H1 (cell line): ENCODE measurements at regions not wholly inside any gene's neighbourhood (a gene's known extent, or its start where the extent isn't known, plus 50 kb on each side); places are given as distances from the start of the nearest gene placed in this dataset.

Experiments
- CTCF ChIA-PET: fragments of 300-600 bp; sonication (Branson Sonifier 250); formaldehyde crosslinking; loops from one replicate; lab custom pipeline; 2021; ENCODE audit not compliant: partially characterized antibody; lab: Charles Lee
- POLR2A ChIA-PET: fragments of 300-600 bp; sonication (Branson Sonifier 250); formaldehyde crosslinking; loops from one replicate; lab custom pipeline; 2021; ENCODE audit warnings: inconsistent platforms; ENCODE audit not compliant: partially characterized antibody; lab: Charles Lee
- DNase-seq, 2 experiments: peaks; one replicate each; pipeline versions ENCODE4 v3.0.0 to v3.0.0-alpha.2; 2010 to 2022; ENCODE audit warnings: low spot score in 2 of 2, low read depth in 1 of 2, mixed read lengths in 1 of 2
- FAIRE-seq: peaks from 2 replicates; lab custom pipeline; 2011; peaks lifted over from hg19 to GRCh38; lab: Jason Lieb, UNC
- H2AFZ ChIP-seq: 2 replicates; pipeline ENCODE4 v1.8.1; 2012; ENCODE audit warnings: low read length, inconsistent platforms
- H2AK5ac ChIP-seq: 2 replicates; pipeline ENCODE4 v1.6.1; 2013; ENCODE audit warnings: low read depth, low read length
- H2BK120ac ChIP-seq: replicated peaks from 2 replicates; pipeline ENCODE3; 2013; ENCODE audit warnings: low read depth, low read length, inconsistent platforms
- H2BK12ac ChIP-seq: 2 replicates; pipeline ENCODE4 v1.6.1; 2013; ENCODE audit warnings: low read depth, low read length
- H2BK15ac ChIP-seq: 2 replicates; pipeline ENCODE4 v1.6.1; 2013; ENCODE audit warnings: low read length
- H2BK20ac ChIP-seq: 2 replicates; pipeline ENCODE4 v1.6.1; 2013; ENCODE audit warnings: low read length
- H2BK5ac ChIP-seq: 2 replicates; pipeline ENCODE4 v1.6.1; 2013; ENCODE audit warnings: low read depth, low read length
- H3K14ac ChIP-seq: 2 replicates; pipeline ENCODE4 v1.6.1; 2013; ENCODE audit warnings: inconsistent platforms; ENCODE audit not compliant: insufficient read length
- H3K18ac ChIP-seq: 2 replicates; pipeline ENCODE4 v1.6.1; 2013; ENCODE audit warnings: low read length; ENCODE audit errors: extremely low read depth
- H3K23ac ChIP-seq: 2 replicates; pipeline ENCODE4 v1.6.1; 2013; ENCODE audit warnings: inconsistent platforms; ENCODE audit not compliant: insufficient read length
- H3K23me2 ChIP-seq: 2 replicates; pipeline ENCODE4 v1.6.1; 2013; ENCODE audit warnings: low read depth, low read length
- H3K27ac ChIP-seq: 2 replicates; pipeline ENCODE4 v1.6.1; 2011; ENCODE audit warnings: low read depth, low read length, inconsistent platforms
- H3K27me3 ChIP-seq, 4 experiments: replicated peaks in 1 of 4; 1 replicate in 1 of 4; 2 replicates in 3 of 4; pipeline versions ENCODE4 v1.6.1 to v1.8.1; 2011 to 2013; ENCODE audit warnings: low read length in 3 of 4, mild to moderate bottlenecking in 3 of 4, inconsistent platforms in 2 of 4, mixed read lengths in 2 of 4, moderate library complexity in 1 of 4; ENCODE audit not compliant: control insufficient read depth in 3 of 4, insufficient read depth in 3 of 4; ENCODE audit errors: extremely low read depth in 1 of 4
- H3K36me3 ChIP-seq, 4 experiments: 2 replicates each; pipeline versions ENCODE4 v1.6.1 to v1.8.1; 2011 to 2013; ENCODE audit warnings: mild to moderate bottlenecking in 4 of 4, low read length in 3 of 4, moderate library complexity in 2 of 4, control low read depth in 1 of 4, inconsistent platforms in 1 of 4; ENCODE audit not compliant: insufficient read depth in 4 of 4, control insufficient read depth in 2 of 4
- H3K4ac ChIP-seq: replicated peaks from 2 replicates; pipeline ENCODE3; 2013; ENCODE audit warnings: low read length, low read depth, mixed read lengths, inconsistent platforms; ENCODE audit not compliant: insufficient read length
- H3K4me1 ChIP-seq, 4 experiments: replicated peaks in 1 of 4; 1 replicate in 1 of 4; 2 replicates in 3 of 4; pipeline versions ENCODE4 v1.6.1 to v1.8.1; 2011 to 2013; ENCODE audit warnings: low read length in 3 of 4, inconsistent platforms in 2 of 4, mixed read lengths in 1 of 4; ENCODE audit not compliant: insufficient read depth in 4 of 4, control insufficient read depth in 3 of 4
- H3K4me2 ChIP-seq, 2 experiments: 2 replicates each; pipeline versions ENCODE4 v1.6.1 to v1.8.1; 2011 to 2013; ENCODE audit warnings: low read depth in 2 of 2, low read length in 2 of 2, control low read depth in 1 of 2, inconsistent platforms in 1 of 2, mild to moderate bottlenecking in 1 of 2; ENCODE audit not compliant: insufficient read depth in 1 of 2
- H3K4me3 ChIP-seq, 4 experiments: fragments of 200-600, 300-600 bp in 1 of 4; sonication (generic), shearing (Covaris generic), sonication (Bioruptor Twin) in 1 of 4; 2 replicates each; pipeline versions ENCODE4 v1.5.1 to v1.8.1; 2011 to 2016; ENCODE audit warnings: low read length in 4 of 4, low read depth in 3 of 4, control low read depth in 2 of 4, inconsistent platforms in 2 of 4, mild to moderate bottlenecking in 2 of 4, mixed read lengths in 1 of 4, moderate library complexity in 1 of 4; ENCODE audit not compliant: insufficient read depth in 2 of 4; ENCODE audit errors: extremely low read depth in 1 of 4
- H3K56ac ChIP-seq: replicated peaks from 2 replicates; pipeline ENCODE3; 2013; ENCODE audit warnings: low read depth, mild to moderate bottlenecking, mixed read lengths, low read length, inconsistent platforms; ENCODE audit not compliant: insufficient read length
- H3K79me1 ChIP-seq: 2 replicates; pipeline ENCODE4 v1.6.1; 2013; ENCODE audit warnings: low read depth, low read length, control low read depth
- H3K79me2 ChIP-seq, 2 experiments: 2 replicates each; pipeline versions ENCODE4 v1.6.1 to v1.8.1; 2012 to 2013; ENCODE audit warnings: low read length in 2 of 2, mild to moderate bottlenecking in 2 of 2, inconsistent platforms in 1 of 2; ENCODE audit not compliant: insufficient read depth in 2 of 2, control insufficient read depth in 1 of 2
- H3K9ac ChIP-seq, 4 experiments: replicated peaks in 1 of 4; 1 replicate in 1 of 4; 2 replicates in 3 of 4; pipeline versions ENCODE4 v1.6.1 to v1.8.1; 2011 to 2013; ENCODE audit warnings: low read depth in 3 of 4, low read length in 3 of 4, control low read depth in 2 of 4, mild to moderate bottlenecking in 2 of 4, moderate library complexity in 2 of 4, inconsistent platforms in 1 of 4; ENCODE audit errors: extremely low read depth in 1 of 4
- H3K9me3 ChIP-seq, 2 experiments: 2 replicates each; pipeline versions ENCODE4 v1.6.1 to v1.8.1; 2012 to 2013; ENCODE audit warnings: mild to moderate bottlenecking in 2 of 2, moderate library complexity in 2 of 2, control low read depth in 1 of 2, inconsistent platforms in 1 of 2, low read depth in 1 of 2, low read length in 1 of 2, mixed read lengths in 1 of 2; ENCODE audit not compliant: insufficient read depth in 2 of 2
- H4K20me1 ChIP-seq, 2 experiments: replicated peaks in 1 of 2; 2 replicates each; pipeline versions ENCODE3 to v1.8.1; 2011 to 2013; ENCODE audit warnings: inconsistent platforms in 2 of 2, low read length in 2 of 2, mild to moderate bottlenecking in 1 of 2; ENCODE audit not compliant: insufficient read depth in 2 of 2, control insufficient read depth in 1 of 2
- H4K5ac ChIP-seq: 2 replicates; pipeline ENCODE4 v1.6.1; 2013; ENCODE audit warnings: low read length, low read depth, mixed read lengths, inconsistent platforms; ENCODE audit not compliant: insufficient read length
- H4K8ac ChIP-seq: 2 replicates; pipeline ENCODE4 v1.8.0; 2013; ENCODE audit warnings: mild to moderate bottlenecking, moderate library complexity, low read length, inconsistent platforms; ENCODE audit not compliant: insufficient read depth; ENCODE audit errors: extremely low read depth
- H4K91ac ChIP-seq: replicated peaks from 2 replicates; pipeline ENCODE3; 2013; ENCODE audit warnings: low read length, mixed read lengths, inconsistent platforms; ENCODE audit not compliant: insufficient read length
- ASH2L ChIP-seq: fragments of 200-600, 300-600 bp; sonication (generic); IDR thresholded peaks from one replicate; pipeline ENCODE4 v1.7.1; 2017; ENCODE audit warnings: low read length
- ATF2 ChIP-seq: IDR thresholded peaks from 2 replicates; pipeline ENCODE4 v1.6.1; 2012; ENCODE audit warnings: low read length, inconsistent platforms
- CEBPB ChIP-seq: IDR thresholded peaks from 2 replicates; pipeline ENCODE4 v1.6.1; 2012; ENCODE audit warnings: low read depth, low read length
- CTBP2 ChIP-seq: IDR thresholded peaks from 2 replicates; pipeline ENCODE4 v1.7.0; 2011; ENCODE audit warnings: borderline replicate concordance, mild to moderate bottlenecking, moderate library complexity, mixed read lengths, low read length; ENCODE audit not compliant: insufficient read depth, insufficient read length
- EZH2 ChIP-seq: fragments of 200-600 bp; sonication (generic); IDR thresholded peaks from 2 replicates; pipeline ENCODE4 v1.7.1; 2012; ENCODE audit warnings: low read depth, mild to moderate bottlenecking, moderate library complexity, low read length, inconsistent platforms; ENCODE audit not compliant: severe bottlenecking
- HDAC2 ChIP-seq, 2 experiments: fragments of 300-600 bp in 1 of 2; sonication (generic) in 1 of 2; IDR thresholded peaks; 2 replicates each; pipeline ENCODE4 v1.6.1; 2011 to 2012; ENCODE audit warnings: low read depth in 2 of 2, low read length in 2 of 2, mild to moderate bottlenecking in 2 of 2, moderate library complexity in 2 of 2, borderline replicate concordance in 1 of 2, inconsistent platforms in 1 of 2
- HDAC6 ChIP-seq: IDR thresholded peaks from one replicate; pipeline ENCODE4 v1.7.1; 2012; ENCODE audit warnings: low read depth, mild to moderate bottlenecking, inconsistent platforms, low read length, moderate library complexity
- JUN ChIP-seq: IDR thresholded peaks from 2 replicates; pipeline ENCODE4 v1.6.1; 2011; ENCODE audit warnings: low read depth, mild to moderate bottlenecking, improper control_type of control experiment, low read length
- KDM4A ChIP-seq: IDR thresholded peaks from one replicate; pipeline ENCODE4 v1.7.1; 2012; ENCODE audit warnings: low read depth, mild to moderate bottlenecking, moderate library complexity, low read length, inconsistent platforms; ENCODE audit not compliant: severe bottlenecking
- PHF8 ChIP-seq: fragments of 200-600 bp; sonication (generic); conservative IDR thresholded peaks from 2 replicates; pipeline ENCODE4 v1.7.1; 2012; ENCODE audit warnings: low read depth, mild to moderate bottlenecking, inconsistent platforms, low read length, moderate library complexity
- RAD21 ChIP-seq, 2 experiments: IDR thresholded peaks in 1 of 2; conservative IDR thresholded peaks in 1 of 2; 2 replicates each; pipeline ENCODE4 v1.6.1; 2011; ENCODE audit warnings: low read depth in 2 of 2, low read length in 2 of 2, improper control_type of control experiment in 1 of 2, inconsistent platforms in 1 of 2, mild to moderate bottlenecking in 1 of 2, moderate library complexity in 1 of 2
- SP2 ChIP-seq: IDR thresholded peaks from 2 replicates; pipeline ENCODE4 v1.6.1; 2012; ENCODE audit warnings: mild to moderate bottlenecking, low read length, inconsistent platforms
- TAF1 ChIP-seq: IDR thresholded peaks from 2 replicates; pipeline ENCODE4 v1.6.1; 2011; ENCODE audit warnings: mild to moderate bottlenecking, low read depth, low read length

GRCh38 chr4:66562276-66562806 is 892.1 kb upstream of the EPHA5 start:
- FAIRE-seq (no peak), DNase-seq (no peak)
- no peak overlapping the region for H3K18ac ChIP-seq
- H2BK15ac ChIP-seq: no peak overlapping the region
- no peak overlapping the region for H2BK20ac ChIP-seq
- no peak overlapping the region for H3K4ac ChIP-seq
- no peak overlapping the region for H2BK12ac ChIP-seq
- no peak overlapping the region for H2BK5ac ChIP-seq
- H3K27me3 ChIP-seq: no peaks in the 10 kb centered on the region
- ChIA-PET POLR2A (no interaction called here), CTCF (interaction anchor here (1.6 kb wide), 1 partner anchor 12 kb away, joined by 6 read pairs; no protein-coding TSS in a partner anchor)
- H3K9me3 ChIP-seq: peaks cover 0 to 3% of the 10 kb centered on the region in 2 experiments; a peak in 1 of 4 replicates
- H3K27ac ChIP-seq: no peak overlapping the region
- H4K5ac ChIP-seq: no peak overlapping the region
- no peak overlapping the region for H4K91ac ChIP-seq
- no peak overlapping the region for H3K56ac ChIP-seq
- no peaks in the 10 kb centered on the region for H3K4me1 ChIP-seq
- no peak overlapping the region for H3K14ac ChIP-seq
- no peaks in the 10 kb centered on the region for H3K36me3 ChIP-seq
- H3K23ac ChIP-seq: no peak overlapping the region
- H2BK120ac ChIP-seq: no peak overlapping the region
- H2AFZ ChIP-seq: peak overlapping the region; percentile 44; the same call in 1 of the 2 replicates
- no peaks in the 10 kb centered on the region for H4K20me1 ChIP-seq
- no peak overlapping the region for H3K9ac ChIP-seq
- H3K23me2 ChIP-seq: no peaks in the 10 kb centered on the region
- no peaks in the 10 kb centered on the region for H3K79me1 ChIP-seq
- H3K79me2 ChIP-seq: no peaks in the 10 kb centered on the region
- H2AK5ac ChIP-seq: no peak overlapping the region
- H3K4me3 ChIP-seq: no peak overlapping the region
- H3K4me2 ChIP-seq: no peak overlapping the region
- no peak overlapping the region for H4K8ac ChIP-seq
- TF ChIP-seq EZH2: no peak
- TF ChIP-seq CTBP2: no peak
- no peak for TF ChIP-seq JUN
- no peak for TF ChIP-seq PHF8
- no peak for TF ChIP-seq ASH2L
- no peak for TF ChIP-seq SP2
- TF ChIP-seq HDAC6: no peak
- no peak for TF ChIP-seq RAD21 (IDR thresholded peaks at IDR 0.05 in 1 of 2, conservative IDR thresholded peaks at IDR 0.05 in 1 of 2; ENCODE audit: low read depth in 2 of 2, low read length in 2 of 2)
- TF ChIP-seq KDM4A: no peak
- no peak for TF ChIP-seq CEBPB
- no peak for TF ChIP-seq ATF2
- TF ChIP-seq TAF1: no peak
- TF ChIP-seq HDAC2 (IDR thresholded peaks at IDR 0.05; ENCODE audit: borderline replicate concordance in 1 of 2, low read depth in 2 of 2, low read length in 2 of 2): no peak
